ENCODE measurements at regions not wholly inside any gene's neighbourhood (a gene's known extent, or its start where the extent isn't known, plus 50 kb on each side); places are given as distances from the start of the nearest gene placed in this dataset.
"Not testable (repeated sequence)": the region's sequence is repeated elsewhere in the genome, so short reads cannot be mapped to it uniquely, and the experiment has no call there.

- Mint-ChIP-seq H3K4me1 (no peaks in the 10 kb centered on the region), H3K4me3 (no peak overlapping the region), H3K9me3 (no peaks in the 10 kb centered on the region), H3K27me3 (no peaks in the 10 kb centered on the region), H3K36me3 (no peaks in the 10 kb centered on the region), H3K27ac (no peak overlapping the region)
- DNase-seq (no peak), ATAC-seq (ENCODE audit: low read depth) (no peak)
- POLR2A ChIA-PET = no interaction called here
Measured at GRCh38 chr10:60591119-60591518, 187.2 kb upstream of the CDK1 start.

GRCh38 chr10:60589376-60589775, 188.9 kb upstream of the CDK1 start:
- Mint-ChIP-seq H3K9me3 (no peaks in the 10 kb centered on the region), H3K27ac (no peak overlapping the region), H3K36me3 (no peaks in the 10 kb centered on the region), H3K4me1 (no peaks in the 10 kb centered on the region), H3K27me3 (no peaks in the 10 kb centered on the region), H3K4me3 (no peak overlapping the region)
- ATAC-seq (ENCODE audit: low read depth) (no peak), DNase-seq (no peak)
- POLR2A ChIA-PET = no interaction called here

GRCh38 chr10:60581782-60582181, 192.1 kb upstream of the ANK3 start:
- POLR2A ChIA-PET; H3K9me3 Mint-ChIP-seq; H3K27ac Mint-ChIP-seq; H3K4me1 Mint-ChIP-seq; H3K27me3 Mint-ChIP-seq; ATAC-seq (ENCODE audit: low read depth); DNase-seq; H3K36me3 Mint-ChIP-seq; H3K4me3 Mint-ChIP-seq: not testable (repeated sequence)

GRCh38 chr10:60578217-60578616, 188.5 kb upstream of the ANK3 start:
- DNase-seq (no peak), ATAC-seq (ENCODE audit: low read depth) (no peak)
- Mint-ChIP-seq H3K9me3 (peaks cover 4% of the 10 kb centered on the region), H3K4me3 (no peak overlapping the region), H3K36me3 (no peaks in the 10 kb centered on the region), H3K27me3 (peaks cover 5% of the 10 kb centered on the region), H3K4me1 (no peaks in the 10 kb centered on the region), H3K27ac (no peak overlapping the region)
- POLR2A ChIA-PET = no interaction called here

GRCh38 chr10:60576130-60577069, 186.7 kb upstream of the ANK3 start:
- Mint-ChIP-seq H3K4me3 (no peak overlapping the region), H3K36me3 (no peaks in the 10 kb centered on the region), H3K4me1 (peaks cover 5% of the 10 kb centered on the region), H3K27ac (no peak overlapping the region), H3K9me3 (peaks cover 4% of the 10 kb centered on the region), H3K27me3 (peaks cover 17% of the 10 kb centered on the region)
- ATAC-seq (ENCODE audit: low read depth) (no peak), DNase-seq (no peak)
- POLR2A ChIA-PET = no interaction called here

- Mint-ChIP-seq H3K4me3 (no peak overlapping the region), H3K27me3 (peaks cover 19% of the 10 kb centered on the region), H3K9me3 (peaks cover 4% of the 10 kb centered on the region), H3K4me1 (peaks cover 5% of the 10 kb centered on the region), H3K27ac (no peak overlapping the region), H3K36me3 (no peaks in the 10 kb centered on the region)
- POLR2A ChIA-PET = no interaction called here
- no peak for ATAC-seq (ENCODE audit: low read depth)
- DNase-seq = no peak
Measured at GRCh38 chr10:60575105-60575504, 185.4 kb upstream of the ANK3 start.

GRCh38 chr10:60574388-60574787, 184.7 kb upstream of the ANK3 start:
- Mint-ChIP-seq H3K27ac (no peak overlapping the region), H3K36me3 (no peaks in the 10 kb centered on the region), H3K27me3 (peaks cover 19% of the 10 kb centered on the region), H3K9me3 (peaks cover 4% of the 10 kb centered on the region), H3K4me3 (no peak overlapping the region), H3K4me1 (peaks cover 5% of the 10 kb centered on the region)
- ATAC-seq (ENCODE audit: low read depth) = no peak
- DNase-seq = no peak
- POLR2A ChIA-PET = no interaction called here

- peaks cover 19% of the 10 kb centered on the region for H3K27me3 Mint-ChIP-seq
- H3K9me3 Mint-ChIP-seq = peaks cover 4% of the 10 kb centered on the region
- no peak overlapping the region for H3K27ac Mint-ChIP-seq
- DNase-seq (no peak), ATAC-seq (ENCODE audit: low read depth) (no peak)
- H3K4me3 Mint-ChIP-seq = no peak overlapping the region
- no peaks in the 10 kb centered on the region for H3K36me3 Mint-ChIP-seq
- POLR2A ChIA-PET = no interaction called here
- H3K4me1 Mint-ChIP-seq = peaks cover 5% of the 10 kb centered on the region
Measured at GRCh38 chr10:60573336-60573735, 183.7 kb upstream of the ANK3 start.

- peak overlapping the region; percentile 69 for H3K4me3 Mint-ChIP-seq
- POLR2A ChIA-PET = no interaction called here
- no peaks in the 10 kb centered on the region for H3K36me3 Mint-ChIP-seq
- DNase-seq (no peak), ATAC-seq (ENCODE audit: low read depth) (no peak)
- peak overlapping the region; percentile 37 for H3K27ac Mint-ChIP-seq
- H3K9me3 Mint-ChIP-seq = peaks cover 3% of the 10 kb centered on the region
- peaks cover 5% of the 10 kb centered on the region for H3K4me1 Mint-ChIP-seq
- H3K27me3 Mint-ChIP-seq = peaks cover 19% of the 10 kb centered on the region
Measured at GRCh38 chr10:60572511-60573194, 183.0 kb upstream of the ANK3 start.

GRCh38 chr10:60570896-60571295, 181.2 kb upstream of the ANK3 start:
- H3K4me3 Mint-ChIP-seq = no peak overlapping the region
- ATAC-seq (ENCODE audit: low read depth) (no peak), DNase-seq (no peak)
- peaks cover 5% of the 10 kb centered on the region for H3K4me1 Mint-ChIP-seq
- POLR2A ChIA-PET = no interaction called here
- peaks cover 19% of the 10 kb centered on the region for H3K27me3 Mint-ChIP-seq
- H3K36me3 Mint-ChIP-seq = no peaks in the 10 kb centered on the region
- no peaks in the 10 kb centered on the region for H3K9me3 Mint-ChIP-seq
- H3K27ac Mint-ChIP-seq = no peak overlapping the region

- Mint-ChIP-seq H3K27ac (no peak overlapping the region), H3K4me3 (no peak overlapping the region), H3K27me3 (peaks cover 19% of the 10 kb centered on the region), H3K9me3 (no peaks in the 10 kb centered on the region), H3K36me3 (no peaks in the 10 kb centered on the region), H3K4me1 (peaks cover 5% of the 10 kb centered on the region)
- ATAC-seq (ENCODE audit: low read depth) (no peak), DNase-seq (no peak)
- POLR2A ChIA-PET = no interaction called here
Measured at GRCh38 chr10:60570272-60570865, 180.7 kb upstream of the ANK3 start.

GRCh38 chr10:60569681-60570080, 180.0 kb upstream of the ANK3 start:
- POLR2A ChIA-PET = no interaction called here
- Mint-ChIP-seq H3K9me3 (no peaks in the 10 kb centered on the region), H3K4me3 (no peak overlapping the region), H3K4me1 (peaks cover 5% of the 10 kb centered on the region), H3K36me3 (no peaks in the 10 kb centered on the region), H3K27ac (no peak overlapping the region), H3K27me3 (peaks cover 19% of the 10 kb centered on the region)
- no peak for ATAC-seq (ENCODE audit: low read depth)
- DNase-seq = no peak

- peaks cover 2% of the 10 kb centered on the region for H3K27me3 Mint-ChIP-seq
- no peaks in the 10 kb centered on the region for H3K36me3 Mint-ChIP-seq
- POLR2A ChIA-PET = no interaction called here
- no peak for DNase-seq
- no peak overlapping the region for H3K27ac Mint-ChIP-seq
- H3K4me1 Mint-ChIP-seq = no peaks in the 10 kb centered on the region
- no peak overlapping the region for H3K4me3 Mint-ChIP-seq
- H3K9me3 Mint-ChIP-seq = no peaks in the 10 kb centered on the region
- ATAC-seq (ENCODE audit: low read depth) = no peak
Measured at GRCh38 chr10:60566096-60566495, 176.4 kb upstream of the ANK3 start.

GRCh38 chr10:60565492-60565891, 175.8 kb upstream of the ANK3 start:
- Mint-ChIP-seq H3K27ac (no peak overlapping the region), H3K4me1 (no peaks in the 10 kb centered on the region), H3K36me3 (no peaks in the 10 kb centered on the region), H3K4me3 (no peak overlapping the region), H3K27me3 (peaks cover under 1% of the 10 kb centered on the region), H3K9me3 (no peaks in the 10 kb centered on the region)
- ATAC-seq (ENCODE audit: low read depth) (no peak), DNase-seq (no peak)
- POLR2A ChIA-PET = no interaction called here
